Trophoblast cell (in vitro differentiated cells and primary cell): ENCODE measurements at regions not wholly inside any gene's neighbourhood (a gene's known extent, or its start where the extent isn't known, plus 50 kb on each side); places are given as distances from the start of the nearest gene placed in this dataset.
"Not testable (repeated sequence)": the region's sequence is repeated elsewhere in the genome, so short reads cannot be mapped to it uniquely, and the experiment has no call there.

Source experiments
- DNase-seq, 2 donors: peaks; one replicate each; pipeline ENCODE4 v3.0.0-alpha.2; 2016
- H2AFZ ChIP-seq: 2 replicates; pipeline ENCODE4 v1.6.1; 2013; ENCODE audit warnings: low read length, moderate library complexity, mild to moderate bottlenecking; ENCODE audit not compliant: insufficient read depth, poor library complexity
- H2AK5ac ChIP-seq: 2 replicates; pipeline ENCODE4 v1.6.1; 2013; ENCODE audit warnings: mild to moderate bottlenecking, low read length
- H2BK120ac ChIP-seq: 2 replicates; pipeline ENCODE4 v1.6.1; 2013; ENCODE audit warnings: low read length, mild to moderate bottlenecking, moderate library complexity; ENCODE audit not compliant: insufficient read depth, poor library complexity
- H2BK12ac ChIP-seq: 2 replicates; pipeline ENCODE4 v1.6.1; 2013; ENCODE audit warnings: mild to moderate bottlenecking, low read length, moderate library complexity
- H2BK5ac ChIP-seq: 2 replicates; pipeline ENCODE4 v1.6.1; 2013; ENCODE audit warnings: low read length, low read depth, moderate library complexity, mild to moderate bottlenecking; ENCODE audit not compliant: poor library complexity
- H3K14ac ChIP-seq: 2 replicates; pipeline ENCODE4 v1.6.1; 2013; ENCODE audit warnings: mild to moderate bottlenecking, low read length
- H3K18ac ChIP-seq: 2 replicates; pipeline ENCODE4 v1.6.1; 2013; ENCODE audit warnings: mild to moderate bottlenecking, low read length
- H3K23ac ChIP-seq: 2 replicates; pipeline ENCODE4 v1.6.1; 2013; ENCODE audit warnings: low read length
- H3K27ac ChIP-seq: 2 replicates; pipeline ENCODE4 v1.5.1; 2013; ENCODE audit warnings: low read depth, mild to moderate bottlenecking, inconsistent platforms, low read length, moderate library complexity
- H3K27me3 ChIP-seq: 2 replicates; pipeline ENCODE4 v1.6.1; 2013; ENCODE audit warnings: inconsistent platforms, mild to moderate bottlenecking, low read length, moderate library complexity; ENCODE audit not compliant: insufficient read depth
- H3K36me3 ChIP-seq, 2 experiments: 1 replicate in 1 of 2; 2 replicates in 1 of 2; pipeline ENCODE4 v1.6.1; 2013; ENCODE audit warnings: low read length in 2 of 2, mild to moderate bottlenecking in 2 of 2, moderate library complexity in 1 of 2; ENCODE audit not compliant: insufficient read depth in 2 of 2, control insufficient read depth in 1 of 2
- H3K4ac ChIP-seq: 2 replicates; pipeline ENCODE4 v1.6.1; 2013; ENCODE audit warnings: low read depth, mild to moderate bottlenecking, low read length, moderate library complexity
- H3K4me1 ChIP-seq, 2 experiments: 1 replicate in 1 of 2; 2 replicates in 1 of 2; pipeline ENCODE4 v1.6.1; 2013; ENCODE audit warnings: low read length in 2 of 2, mild to moderate bottlenecking in 2 of 2, moderate library complexity in 1 of 2; ENCODE audit not compliant: insufficient read depth in 2 of 2, control insufficient read depth in 1 of 2
- H3K4me2 ChIP-seq: 2 replicates; pipeline ENCODE4 v1.6.1; 2013; ENCODE audit warnings: inconsistent platforms, mild to moderate bottlenecking, low read length, moderate library complexity
- H3K4me3 ChIP-seq: 2 replicates; pipeline ENCODE4 v1.5.1; 2013; ENCODE audit warnings: mild to moderate bottlenecking, low read depth, low read length, inconsistent platforms
- H3K79me1 ChIP-seq: one replicate; pipeline ENCODE4 v1.6.1; 2013; ENCODE audit warnings: low read length
- H3K79me2 ChIP-seq: 2 replicates; pipeline ENCODE4 v1.6.1; 2013; ENCODE audit warnings: low read length, mild to moderate bottlenecking; ENCODE audit not compliant: control insufficient read depth, insufficient read depth, poor library complexity
- H3K9ac ChIP-seq: 2 replicates; pipeline ENCODE4 v1.6.1; 2013; ENCODE audit warnings: mild to moderate bottlenecking, low read length
- H3K9me3 ChIP-seq: 2 replicates; pipeline ENCODE4 v1.6.1; 2013; ENCODE audit warnings: low read depth, mild to moderate bottlenecking, control low read depth, inconsistent platforms, low read length; ENCODE audit not compliant: insufficient read depth
- H4K12ac ChIP-seq: 2 replicates; pipeline ENCODE4 v1.6.1; 2013; ENCODE audit warnings: low read depth, mild to moderate bottlenecking, low read length, moderate library complexity
- H4K8ac ChIP-seq: 2 replicates; pipeline ENCODE4 v1.6.1; 2013; ENCODE audit warnings: low read depth, mild to moderate bottlenecking, low read length, moderate library complexity
- H4K91ac ChIP-seq: one replicate; pipeline ENCODE4 v1.6.1; 2013; ENCODE audit warnings: low read depth, mild to moderate bottlenecking, low read length, moderate library complexity
- WGBS: extraction: QIAGEN DNeasy Blood & Tissue Kit; methylation state at CpG from one replicate; pipeline ENCODE4 v1.1.7; 2013; ENCODE audit warnings: missing lambda C conversion rate; ENCODE audit not compliant: insufficient read length, insufficient coverage; ENCODE audit errors: extremely low coverage; 5-methylcytosine and 5-hydroxymethylcytosine counted together

DNA sequence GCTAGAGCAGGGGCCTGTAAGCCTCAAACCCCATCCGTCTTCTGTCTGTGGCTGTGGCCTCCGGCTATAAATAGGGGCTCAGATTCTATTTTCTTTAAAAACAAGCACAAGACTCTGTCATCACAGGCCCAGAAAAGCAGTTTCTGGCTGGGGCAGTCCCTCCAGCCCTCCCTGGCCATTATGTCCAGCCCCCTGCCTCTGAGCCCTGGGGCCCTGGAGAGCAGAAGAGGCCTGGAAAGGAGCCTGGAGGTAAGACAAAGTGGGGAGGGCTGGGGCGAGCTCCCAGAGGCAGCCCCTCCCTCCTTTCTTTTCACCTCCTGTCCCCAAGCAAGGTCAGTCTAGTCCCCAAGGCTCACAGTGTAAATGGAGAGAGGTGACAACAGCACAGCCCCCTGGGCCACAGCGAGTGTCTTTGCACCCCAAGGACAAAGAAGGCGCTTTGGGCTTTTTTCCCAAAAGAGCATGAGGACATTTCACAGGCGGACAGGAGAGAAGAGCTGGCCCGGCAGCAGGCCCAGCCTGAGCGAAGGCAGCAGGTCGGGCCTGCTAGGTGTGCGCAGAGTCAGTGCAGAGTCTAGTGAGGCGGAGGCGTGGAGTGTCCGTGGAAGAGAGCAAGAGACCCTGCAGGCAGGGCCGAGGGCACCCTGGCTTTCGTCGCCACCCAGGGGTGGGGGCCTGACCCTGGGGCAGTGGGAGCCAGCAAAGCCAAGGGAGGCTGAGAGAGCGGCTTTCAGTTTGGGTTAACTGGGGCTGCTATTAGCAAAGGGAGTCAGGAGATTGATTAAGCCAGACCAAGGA is 188.3 kb downstream of the TBC1D2B start:
- peaks cover 5% of the 10 kb centered on the region for H3K9me3 ChIP-seq
- peaks cover 11 to 14% of the 10 kb centered on the region in 2 experiments for H3K4me1 ChIP-seq
- DNase-seq, result no peak
- H3K27ac ChIP-seq, result peak overlapping the region; percentile 6
- no CpG with 5 or more reads among the region's 17 CpGs for WGBS
- no peak overlapping the region for H3K23ac ChIP-seq
- H3K27me3 ChIP-seq, result no peaks in the 10 kb centered on the region
- no peak overlapping the region for H4K12ac ChIP-seq
- no peak overlapping the region for H3K4me2 ChIP-seq
- peak overlapping the region; percentile 52 for H4K91ac ChIP-seq
- no peak overlapping the region for H3K9ac ChIP-seq
- H3K79me1 ChIP-seq, result peaks cover 4% of the 10 kb centered on the region
- no peak overlapping the region for H3K4me3 ChIP-seq
- no peak overlapping the region for H2BK120ac ChIP-seq
- H3K36me3 ChIP-seq, result no peaks in the 10 kb centered on the region
- H3K4ac ChIP-seq, result no peak overlapping the region
- H2AK5ac ChIP-seq, result no peak overlapping the region
- no peak overlapping the region for H3K14ac ChIP-seq
- H4K8ac ChIP-seq, result no peak overlapping the region
- no peak overlapping the region for H3K18ac ChIP-seq
- H2AFZ ChIP-seq, result no peak overlapping the region
- no peaks in the 10 kb centered on the region for H3K79me2 ChIP-seq
- no peak overlapping the region for H2BK5ac ChIP-seq
- H2BK12ac ChIP-seq, result no peak overlapping the region

DNA sequence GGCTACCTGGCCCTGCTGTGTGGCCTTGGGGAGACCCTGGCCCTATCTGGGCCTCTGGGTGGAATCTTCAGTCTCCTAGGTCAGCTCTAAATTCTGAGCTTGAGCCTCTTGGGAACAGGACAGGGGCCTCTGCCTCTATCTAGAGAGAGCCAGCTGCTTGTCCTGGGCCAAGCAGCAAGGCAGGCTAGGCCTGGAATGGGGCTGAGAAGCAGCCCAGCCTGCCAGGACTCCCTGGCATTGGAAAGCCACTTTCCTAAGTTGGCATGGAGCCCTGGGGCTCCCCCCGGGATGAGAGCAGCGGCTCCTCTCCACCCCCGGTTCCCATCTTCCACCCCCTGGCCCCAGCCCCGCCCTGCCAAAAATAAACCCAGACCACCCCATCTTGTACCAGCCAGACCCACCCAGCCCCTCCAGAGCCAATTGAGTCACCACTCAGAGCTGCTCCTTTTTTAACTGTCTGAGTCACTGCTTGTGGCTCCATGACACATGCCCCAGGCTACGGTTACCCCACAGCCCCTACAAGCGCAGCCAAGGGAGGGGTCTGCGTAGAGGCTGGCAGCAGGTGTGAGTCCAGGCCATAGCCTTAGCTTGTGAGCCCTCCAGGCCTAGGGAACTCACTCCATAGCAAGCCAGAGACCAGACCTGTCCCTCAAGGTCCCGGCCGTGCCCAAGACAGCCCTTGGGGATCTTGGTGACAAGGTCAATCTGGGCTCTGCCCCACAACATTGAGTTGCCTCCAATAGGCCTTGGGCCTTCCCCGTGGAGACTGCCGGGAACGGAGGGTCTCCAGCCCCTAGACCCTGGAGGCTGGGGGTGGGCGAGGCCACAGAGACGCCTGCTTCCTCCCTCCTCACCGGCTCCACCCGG is 189.7 kb downstream of the TBC1D2B start:
- not testable (repeated sequence) for H3K9me3 ChIP-seq, H3K18ac ChIP-seq, H3K27me3 ChIP-seq, H4K12ac ChIP-seq, H3K23ac ChIP-seq, H3K9ac ChIP-seq, H3K36me3 ChIP-seq, H3K4me2 ChIP-seq, H3K79me2 ChIP-seq, H2AFZ ChIP-seq, H3K79me1 ChIP-seq, H3K14ac ChIP-seq, H3K27ac ChIP-seq, H4K8ac ChIP-seq, H2BK120ac ChIP-seq, DNase-seq, H3K4ac ChIP-seq, H3K4me3 ChIP-seq
- peak overlapping the region; percentile 62 for H2BK12ac ChIP-seq
- H2BK5ac ChIP-seq, result peak overlapping the region; percentile 61
- H4K91ac ChIP-seq, result peak overlapping the region; percentile 80
- H2AK5ac ChIP-seq, result peak overlapping the region; percentile 53
- no CpG with 5 or more reads among the region's 16 CpGs for WGBS
- peaks cover 11 to 14% of the 10 kb centered on the region in 2 experiments for H3K4me1 ChIP-seq

GRCh38 chr15:77886805-77887448 is 190.6 kb downstream of the TBC1D2B start:
- Histone ChIP-seq H2BK12ac (peak overlapping the region; percentile 62), H4K12ac (no peak overlapping the region), H2BK5ac (peak overlapping the region; percentile 61), H3K9ac (no peak overlapping the region), H3K79me1 (peaks cover 4% of the 10 kb centered on the region), H3K23ac (no peak overlapping the region), H3K27me3 (no peaks in the 10 kb centered on the region), H3K4ac (no peak overlapping the region), H3K9me3 (peaks cover 5% of the 10 kb centered on the region), H4K91ac (peak overlapping the region; percentile 80), H4K8ac (no peak overlapping the region), H3K14ac (no peak overlapping the region), H3K79me2 (no peaks in the 10 kb centered on the region), H3K4me2 (no peak overlapping the region), H3K36me3 (no peaks in the 10 kb centered on the region), H3K27ac (no peak overlapping the region), H2AK5ac (peak overlapping the region; percentile 53), H2BK120ac (peak overlapping the region; percentile 57), H3K4me1 (peaks cover 11 to 14% of the 10 kb centered on the region in 2 experiments), H3K18ac (no peak overlapping the region), H2AFZ (no peak overlapping the region), H3K4me3 (no peak overlapping the region)
- WGBS, result no CpG with 5 or more reads among the region's 11 CpGs
- no peak for DNase-seq

DNA sequence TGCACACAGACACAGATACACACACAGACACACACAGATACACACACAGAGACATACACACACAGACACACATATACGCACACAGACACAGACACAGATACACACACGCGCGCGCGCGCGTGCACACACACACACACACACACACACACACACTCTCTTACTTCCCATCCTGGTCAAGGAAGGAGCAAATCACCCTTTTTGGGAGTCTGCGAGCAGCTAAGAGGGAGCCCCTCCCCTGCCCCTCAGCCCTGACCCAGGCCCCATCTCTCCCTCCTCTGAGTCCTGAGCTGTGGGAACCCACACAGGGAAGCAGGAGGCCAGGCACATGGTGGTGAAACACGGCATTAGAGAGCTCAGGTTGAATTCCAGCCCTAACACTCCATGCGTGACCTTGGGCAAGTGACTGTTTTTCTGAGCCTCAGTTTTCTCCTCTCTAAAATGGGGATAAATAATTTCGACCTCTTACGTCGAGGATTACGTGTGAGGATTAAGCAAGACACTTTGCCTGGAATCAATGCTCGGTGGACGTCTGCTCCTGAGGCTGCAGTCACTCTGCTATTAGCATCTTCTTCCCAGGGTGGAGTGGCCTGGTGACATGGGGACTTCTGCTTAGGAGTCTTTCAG is 191.5 kb downstream of the TBC1D2B start:
- H3K4ac ChIP-seq, H3K27ac ChIP-seq, H3K9ac ChIP-seq, H3K9me3 ChIP-seq, H4K8ac ChIP-seq, H3K79me2 ChIP-seq, H3K4me3 ChIP-seq, DNase-seq, H3K27me3 ChIP-seq, H3K4me2 ChIP-seq, H2AFZ ChIP-seq, H2BK5ac ChIP-seq, H3K23ac ChIP-seq, H4K12ac ChIP-seq, H3K79me1 ChIP-seq, H3K36me3 ChIP-seq: not testable (repeated sequence)
- H3K18ac ChIP-seq, result peak overlapping the region; percentile 8
- H2AK5ac ChIP-seq, result peak overlapping the region; percentile 13
- no CpG with 5 or more reads among the region's 17 CpGs for WGBS
- H3K14ac ChIP-seq, result peak overlapping the region; percentile 15
- peak overlapping the region; percentile 10 for H4K91ac ChIP-seq
- peak overlapping the region; percentile 2 for H2BK12ac ChIP-seq
- H2BK120ac ChIP-seq, result peak overlapping the region; percentile 49
- H3K4me1 ChIP-seq, result peaks cover 11 to 14% of the 10 kb centered on the region in 2 experiments
